Osteoblast (primary cell): ENCODE measurements at regions not wholly inside any gene's neighbourhood (a gene's known extent, or its start where the extent isn't known, plus 50 kb on each side); places are given as distances from the start of the nearest gene placed in this dataset.

ENCODE experiments used
- DNase-seq: peaks from one replicate; pipeline ENCODE4 v3.0.0; 2011; ENCODE audit warnings: low spot score, mixed read lengths; ENCODE audit not compliant: insufficient read length; ENCODE audit errors: missing footprints
- H2AFZ ChIP-seq: 2 replicates; pipeline ENCODE4 v1.6.0; 2011; ENCODE audit warnings: mild to moderate bottlenecking, low read length
- H3K27ac ChIP-seq: 2 replicates; pipeline ENCODE4 v1.5.1; 2011; ENCODE audit warnings: mild to moderate bottlenecking, low read depth, low read length, moderate library complexity
- H3K27me3 ChIP-seq: 2 replicates; pipeline ENCODE4 v1.6.0; 2012; ENCODE audit warnings: mild to moderate bottlenecking, control low read depth, inconsistent platforms, low read length, moderate library complexity; ENCODE audit not compliant: insufficient read depth
- H3K36me3 ChIP-seq: 2 replicates; pipeline ENCODE4 v1.5.1; 2011; ENCODE audit warnings: mild to moderate bottlenecking, low read length, control low read depth, moderate library complexity; ENCODE audit not compliant: insufficient read depth
- H3K4me1 ChIP-seq: 2 replicates; pipeline ENCODE4 v1.5.1; 2011; ENCODE audit warnings: mild to moderate bottlenecking, low read length, control low read depth, moderate library complexity; ENCODE audit not compliant: insufficient read depth
- H3K4me2 ChIP-seq: 2 replicates; pipeline ENCODE4 v1.6.0; 2011; ENCODE audit warnings: mild to moderate bottlenecking, low read length; ENCODE audit not compliant: insufficient read depth
- H3K4me3 ChIP-seq: fragments of 200-600 bp; sonication (generic); 3 replicates; pipeline ENCODE4 v1.5.1; 2012; ENCODE audit warnings: mild to moderate bottlenecking, low read length, inconsistent platforms; ENCODE audit not compliant: insufficient read depth
- H3K79me2 ChIP-seq: 2 replicates; pipeline ENCODE4 v1.6.0; 2012; ENCODE audit warnings: mild to moderate bottlenecking, low read length, control low read depth, inconsistent platforms; ENCODE audit not compliant: insufficient read depth
- H3K9me3 ChIP-seq: 2 replicates; pipeline ENCODE4 v1.5.1; 2011; ENCODE audit warnings: low read depth, low read length, control low read depth
- H4K20me1 ChIP-seq: 2 replicates; pipeline ENCODE4 v1.6.0; 2012; ENCODE audit warnings: mild to moderate bottlenecking, low read length, control low read depth; ENCODE audit not compliant: insufficient read depth
- TF ChIP-seq, protein P1 (sequence below): IDR thresholded peaks from 2 replicates; pipeline ENCODE4 v1.5.1; 2011; ENCODE audit warnings: mild to moderate bottlenecking, low read depth, low read length, moderate library complexity; ENCODE audit errors: extremely low read depth

DNA sequence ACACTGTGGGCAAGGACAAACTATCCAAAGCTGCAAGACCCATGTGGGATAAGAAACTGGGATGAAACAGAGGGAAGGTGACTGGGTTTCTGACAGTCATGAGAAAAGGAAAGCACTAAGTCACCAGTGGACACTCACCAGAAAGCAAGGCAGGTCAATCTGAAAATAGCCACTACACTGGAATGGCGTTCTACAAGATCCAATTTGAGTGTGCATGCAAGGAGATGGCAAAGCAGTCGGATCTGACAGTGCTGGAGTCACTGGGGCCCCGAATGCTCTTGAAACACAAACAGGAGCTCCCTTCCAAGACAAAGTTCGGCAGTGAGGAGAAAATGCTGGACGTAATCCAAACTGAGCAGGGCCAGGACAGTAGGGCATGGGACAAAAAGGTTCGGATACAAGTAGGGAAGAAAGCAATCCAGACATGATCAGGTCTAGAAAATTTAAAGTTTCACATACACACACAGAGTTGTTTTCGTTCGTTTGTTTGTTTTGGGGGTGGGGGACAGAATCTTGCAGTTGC lies 95.5 kb downstream of the EOMES start:
- DNase-seq = no peak
- peak overlapping the region; percentile 55 for H3K4me2 ChIP-seq

DNA sequence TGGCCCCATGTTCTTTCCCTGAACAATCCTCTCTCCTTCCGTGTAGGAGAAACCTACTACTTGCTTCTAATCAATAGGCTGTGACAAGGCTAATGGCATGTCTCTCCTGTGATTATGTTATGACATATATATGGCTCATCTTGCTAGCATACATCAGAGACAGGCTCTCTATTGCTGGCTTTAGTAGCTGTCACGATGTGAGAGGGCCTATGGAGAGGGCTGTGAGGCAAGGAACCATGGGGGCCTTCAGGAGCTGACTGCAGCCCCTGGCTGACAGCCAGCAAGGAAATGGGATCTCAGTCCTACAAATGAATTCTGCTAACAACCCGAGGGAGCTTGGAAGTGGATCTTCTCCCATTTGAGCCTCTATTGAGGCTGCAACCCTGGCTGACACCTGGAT lies 96.3 kb downstream of the EOMES start:
- H3K4me3 ChIP-seq = no peak overlapping the region
- no peak for DNase-seq
- H3K79me2 ChIP-seq = no peaks in the 10 kb centered on the region
- H4K20me1 ChIP-seq = no peaks in the 10 kb centered on the region
- H3K9me3 ChIP-seq = no peaks in the 10 kb centered on the region
- TF ChIP-seq, protein P1, sequence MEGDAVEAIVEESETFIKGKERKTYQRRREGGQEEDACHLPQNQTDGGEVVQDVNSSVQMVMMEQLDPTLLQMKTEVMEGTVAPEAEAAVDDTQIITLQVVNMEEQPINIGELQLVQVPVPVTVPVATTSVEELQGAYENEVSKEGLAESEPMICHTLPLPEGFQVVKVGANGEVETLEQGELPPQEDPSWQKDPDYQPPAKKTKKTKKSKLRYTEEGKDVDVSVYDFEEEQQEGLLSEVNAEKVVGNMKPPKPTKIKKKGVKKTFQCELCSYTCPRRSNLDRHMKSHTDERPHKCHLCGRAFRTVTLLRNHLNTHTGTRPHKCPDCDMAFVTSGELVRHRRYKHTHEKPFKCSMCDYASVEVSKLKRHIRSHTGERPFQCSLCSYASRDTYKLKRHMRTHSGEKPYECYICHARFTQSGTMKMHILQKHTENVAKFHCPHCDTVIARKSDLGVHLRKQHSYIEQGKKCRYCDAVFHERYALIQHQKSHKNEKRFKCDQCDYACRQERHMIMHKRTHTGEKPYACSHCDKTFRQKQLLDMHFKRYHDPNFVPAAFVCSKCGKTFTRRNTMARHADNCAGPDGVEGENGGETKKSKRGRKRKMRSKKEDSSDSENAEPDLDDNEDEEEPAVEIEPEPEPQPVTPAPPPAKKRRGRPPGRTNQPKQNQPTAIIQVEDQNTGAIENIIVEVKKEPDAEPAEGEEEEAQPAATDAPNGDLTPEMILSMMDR = no peak
- H3K4me2 ChIP-seq = no peak overlapping the region
- H3K27ac ChIP-seq = no peak overlapping the region
- H3K4me1 ChIP-seq = peaks cover 25% of the 10 kb centered on the region
- no peaks in the 10 kb centered on the region for H3K36me3 ChIP-seq
- no peaks in the 10 kb centered on the region for H3K27me3 ChIP-seq
- H2AFZ ChIP-seq = peak overlapping the region; percentile 75

More for the DNA sequence above, 95.5 kb downstream of the EOMES start:
- H3K9me3 ChIP-seq = no peaks in the 10 kb centered on the region
- H4K20me1 ChIP-seq = no peaks in the 10 kb centered on the region
- H3K4me3 ChIP-seq = peak overlapping the region; percentile 23
- H3K79me2 ChIP-seq = no peaks in the 10 kb centered on the region
- H3K27ac ChIP-seq = no peak overlapping the region
- H2AFZ ChIP-seq = peak overlapping the region; percentile 75
- H3K4me1 ChIP-seq = peaks cover 25% of the 10 kb centered on the region
- no peaks in the 10 kb centered on the region for H3K36me3 ChIP-seq
- TF ChIP-seq, protein P1 = no peak
- H3K27me3 ChIP-seq = no peaks in the 10 kb centered on the region

DNA sequence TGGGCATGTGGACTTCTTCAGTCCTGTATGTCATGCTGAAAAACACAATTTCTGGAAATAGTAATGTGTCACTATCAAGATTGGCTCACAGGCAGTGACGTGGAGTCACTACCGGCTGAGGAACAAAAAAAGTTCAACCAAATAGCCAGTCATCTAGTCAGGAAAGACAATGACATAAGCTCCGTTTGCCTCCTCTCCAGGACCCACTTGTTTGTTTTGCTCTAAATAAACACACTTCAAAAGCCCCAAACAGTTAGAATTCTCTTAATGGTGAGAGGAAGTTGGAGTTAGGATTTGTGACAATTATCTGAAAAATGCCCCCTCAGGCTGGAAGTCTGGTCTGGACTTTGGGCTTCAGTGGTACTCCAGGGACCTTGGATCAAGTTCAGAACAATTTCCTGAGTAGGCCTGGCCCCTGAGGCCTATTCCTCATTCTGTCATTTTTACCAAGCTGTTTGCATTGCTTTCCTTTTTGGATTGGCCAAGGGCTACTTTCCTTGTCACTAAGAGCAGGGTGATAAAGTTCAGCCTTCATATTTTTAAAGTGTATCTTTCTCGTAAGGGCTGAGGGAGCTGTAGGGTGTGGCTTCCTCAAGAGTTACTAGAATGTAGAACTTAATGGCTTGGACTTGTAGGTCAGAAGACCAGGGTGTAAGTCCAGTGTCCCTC lies 98.9 kb downstream of the EOMES start:
- Histone ChIP-seq H3K27me3 (no peaks in the 10 kb centered on the region), H3K4me2 (no peak overlapping the region), H3K79me2 (no peaks in the 10 kb centered on the region), H3K36me3 (no peaks in the 10 kb centered on the region), H4K20me1 (no peaks in the 10 kb centered on the region), H2AFZ (peak overlapping the region; percentile 85), H3K9me3 (no peaks in the 10 kb centered on the region), H3K4me3 (no peak overlapping the region), H3K4me1 (peaks cover 19% of the 10 kb centered on the region), H3K27ac (peak overlapping the region; percentile 67)
- no peak for DNase-seq
- TF ChIP-seq, protein P1 = no peak

DNA sequence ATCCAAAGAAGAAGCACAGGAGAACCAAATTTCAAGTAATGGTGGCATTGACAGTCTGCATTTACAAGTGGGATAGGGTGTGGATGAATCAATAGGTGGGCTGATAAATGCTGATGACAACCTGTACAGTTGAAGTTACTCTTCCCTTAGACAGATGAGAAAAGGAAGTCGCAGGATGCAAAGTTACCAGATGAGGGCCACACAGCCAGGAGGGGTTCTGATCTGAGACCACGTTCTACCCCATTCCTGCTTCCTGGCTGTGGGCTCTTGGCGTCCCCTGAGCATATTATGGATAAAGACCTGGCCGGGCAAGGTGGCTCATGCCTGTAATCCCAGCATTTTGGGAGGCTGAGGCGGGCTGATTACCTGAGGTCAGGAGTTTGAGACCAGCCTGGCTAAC lies 104.6 kb downstream of the EOMES start:
- Histone ChIP-seq H4K20me1 (no peaks in the 10 kb centered on the region), H3K4me2 (no peak overlapping the region), H3K36me3 (no peaks in the 10 kb centered on the region), H3K27ac (no peak overlapping the region), H2AFZ (no peak overlapping the region), H3K9me3 (peaks cover 6% of the 10 kb centered on the region), H3K4me3 (no peak overlapping the region), H3K4me1 (peaks cover 10% of the 10 kb centered on the region), H3K27me3 (no peaks in the 10 kb centered on the region), H3K79me2 (no peaks in the 10 kb centered on the region)
- TF ChIP-seq, protein P1 = no peak
- DNase-seq = no peak
